GM12873 (cell line): ENCODE measurements at regions not wholly inside any gene's neighbourhood (a gene's known extent, or its start where the extent isn't known, plus 50 kb on each side); places are given as distances from the start of the nearest gene placed in this dataset.

Source experiments
- CTCF ChIP-seq: IDR thresholded peaks from 2 replicates; pipeline ENCODE4 v1.5.1; 2012; ENCODE audit warnings: low read depth, mild to moderate bottlenecking, moderate library complexity, low read length, control low read depth; ENCODE audit not compliant: insufficient read depth; ENCODE audit errors: missing control alignments

GRCh38 chr21:36582271-36582670 is 102.3 kb upstream of the CLDN14 start:
- no peak for TF ChIP-seq CTCF

GRCh38 chr21:36583591-36583990 is 103.7 kb upstream of the CLDN14 start:
- no peak for TF ChIP-seq CTCF

GRCh38 chr21:36584980-36585940 is 105.3 kb upstream of the CLDN14 start:
- TF ChIP-seq CTCF, result peak; percentile 16

GRCh38 chr21:36587388-36587787 is 107.5 kb upstream of the CLDN14 start:
- TF ChIP-seq CTCF, result no peak

GRCh38 chr21:36589352-36589971 is 109.5 kb upstream of the SIM2 start:
- peak; percentile 68 for TF ChIP-seq CTCF

- no peak for TF ChIP-seq CTCF
These were observed 107.5 kb upstream of the SIM2 start for GRCh38 chr21:36591326-36591970.

- TF ChIP-seq CTCF, result no peak
These were observed 102.7 kb upstream of the SIM2 start for GRCh38 chr21:36596174-36596573.
